ENCODE measurements at regions not wholly inside any gene's neighbourhood (a gene's known extent, or its start where the extent isn't known, plus 50 kb on each side); places are given as distances from the start of the nearest gene placed in this dataset.

DNA sequence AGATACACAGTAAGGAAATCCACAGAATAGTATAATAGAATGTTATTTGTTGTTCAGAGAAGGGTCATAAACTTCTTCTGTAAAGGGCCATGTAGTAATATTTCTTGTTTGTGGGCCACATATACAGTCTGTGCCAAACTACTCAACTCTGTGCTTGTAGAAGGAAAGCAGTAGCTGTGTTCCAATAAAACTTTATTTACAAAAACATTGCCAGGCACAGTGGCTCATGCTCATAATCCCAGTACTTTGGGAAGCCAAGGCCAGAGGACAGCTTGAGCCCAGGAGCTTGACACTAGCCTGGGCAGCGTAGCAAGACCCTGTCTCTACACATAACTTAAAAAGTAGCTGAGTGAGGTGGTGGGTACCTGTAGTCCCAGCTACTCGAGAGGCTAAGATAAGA is 612.8 kb upstream of the PSMD7 start:
- TF ChIP-seq POLR2A (IDR thresholded peaks at IDR 0.05), result no peak
- no peak for TF ChIP-seq POLR2AphosphoS5 (IDR thresholded peaks at IDR 0.05)
- TF ChIP-seq EP300 (IDR thresholded peaks at IDR 0.05; ENCODE audit: low read depth), result no peak
- TF ChIP-seq, protein P1, sequence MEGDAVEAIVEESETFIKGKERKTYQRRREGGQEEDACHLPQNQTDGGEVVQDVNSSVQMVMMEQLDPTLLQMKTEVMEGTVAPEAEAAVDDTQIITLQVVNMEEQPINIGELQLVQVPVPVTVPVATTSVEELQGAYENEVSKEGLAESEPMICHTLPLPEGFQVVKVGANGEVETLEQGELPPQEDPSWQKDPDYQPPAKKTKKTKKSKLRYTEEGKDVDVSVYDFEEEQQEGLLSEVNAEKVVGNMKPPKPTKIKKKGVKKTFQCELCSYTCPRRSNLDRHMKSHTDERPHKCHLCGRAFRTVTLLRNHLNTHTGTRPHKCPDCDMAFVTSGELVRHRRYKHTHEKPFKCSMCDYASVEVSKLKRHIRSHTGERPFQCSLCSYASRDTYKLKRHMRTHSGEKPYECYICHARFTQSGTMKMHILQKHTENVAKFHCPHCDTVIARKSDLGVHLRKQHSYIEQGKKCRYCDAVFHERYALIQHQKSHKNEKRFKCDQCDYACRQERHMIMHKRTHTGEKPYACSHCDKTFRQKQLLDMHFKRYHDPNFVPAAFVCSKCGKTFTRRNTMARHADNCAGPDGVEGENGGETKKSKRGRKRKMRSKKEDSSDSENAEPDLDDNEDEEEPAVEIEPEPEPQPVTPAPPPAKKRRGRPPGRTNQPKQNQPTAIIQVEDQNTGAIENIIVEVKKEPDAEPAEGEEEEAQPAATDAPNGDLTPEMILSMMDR (IDR thresholded peaks at IDR 0.05), result no peak
